NCI-H128 (cell line): ENCODE measurements at regions not wholly inside any gene's neighbourhood (a gene's known extent, or its start where the extent isn't known, plus 50 kb on each side); places are given as distances from the start of the nearest gene placed in this dataset.
"Not testable (repeated sequence)": the region's sequence is repeated elsewhere in the genome, so short reads cannot be mapped to it uniquely, and the experiment has no call there.

Experiments used
- DNase-seq: peaks from one replicate; lab custom pipeline; 2025; ENCODE audit not compliant: unreplicated experiment; lab: John Stamatoyannopoulos, UW

DNA sequence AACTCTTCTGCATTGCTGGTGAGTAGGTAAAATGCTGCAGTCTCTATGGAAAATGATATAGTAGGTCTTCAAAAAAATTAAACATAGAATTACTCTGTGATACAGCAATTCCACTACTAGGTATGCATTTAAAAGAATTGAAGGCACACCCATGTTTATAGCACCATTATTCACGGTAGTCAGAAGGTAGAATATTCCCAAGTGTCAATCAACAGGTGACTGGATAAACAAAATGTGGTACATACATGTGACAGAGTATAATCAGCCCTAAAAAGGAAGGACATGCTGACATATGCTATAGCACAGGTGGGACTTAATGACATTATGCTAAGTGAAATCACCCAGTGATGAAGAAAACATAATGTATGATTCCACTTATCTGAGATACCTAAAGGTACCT lies 123.3 kb downstream of the CCER1 start:
- DNase-seq, result no peak

DNA sequence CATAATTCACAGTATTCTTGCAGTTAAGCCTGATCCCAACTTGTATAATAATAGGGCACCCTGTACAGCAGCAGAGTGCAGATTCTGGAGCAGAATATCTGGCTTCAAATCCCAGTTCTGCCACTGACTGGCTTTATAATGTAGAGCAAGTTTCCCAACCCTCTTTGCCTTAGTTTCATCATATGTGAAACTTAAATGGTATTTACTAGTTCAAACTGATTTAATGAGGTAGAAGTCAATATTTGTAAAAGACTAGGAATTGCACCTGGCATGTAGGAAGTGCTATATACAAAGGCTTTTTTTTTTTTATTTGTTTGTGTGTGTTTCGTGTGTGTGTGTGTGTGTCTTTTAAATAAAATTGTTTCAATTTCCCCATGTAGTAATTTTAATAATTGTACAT lies 125.9 kb downstream of the CCER1 start:
- DNase-seq, result no peak

DNA sequence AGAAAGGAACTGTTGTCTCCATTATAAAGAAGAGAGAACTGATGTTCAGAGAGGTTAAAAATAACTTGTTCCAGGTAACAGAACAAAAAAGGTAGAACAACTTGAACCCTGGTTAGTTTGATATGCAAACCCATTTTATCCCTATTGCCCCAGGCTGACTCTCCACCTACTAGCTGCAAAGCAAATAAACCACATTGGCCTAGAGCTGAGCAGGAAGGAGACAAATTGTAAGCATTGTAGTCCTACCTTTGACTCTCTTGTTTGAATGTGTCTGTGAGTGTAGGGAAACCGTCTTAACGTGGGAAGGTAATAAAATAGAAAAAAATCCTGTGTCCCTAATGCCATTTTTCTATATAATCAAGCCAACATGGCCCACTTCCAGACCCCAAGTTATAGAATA lies 126.4 kb downstream of the CCER1 start:
- no peak for DNase-seq

DNA sequence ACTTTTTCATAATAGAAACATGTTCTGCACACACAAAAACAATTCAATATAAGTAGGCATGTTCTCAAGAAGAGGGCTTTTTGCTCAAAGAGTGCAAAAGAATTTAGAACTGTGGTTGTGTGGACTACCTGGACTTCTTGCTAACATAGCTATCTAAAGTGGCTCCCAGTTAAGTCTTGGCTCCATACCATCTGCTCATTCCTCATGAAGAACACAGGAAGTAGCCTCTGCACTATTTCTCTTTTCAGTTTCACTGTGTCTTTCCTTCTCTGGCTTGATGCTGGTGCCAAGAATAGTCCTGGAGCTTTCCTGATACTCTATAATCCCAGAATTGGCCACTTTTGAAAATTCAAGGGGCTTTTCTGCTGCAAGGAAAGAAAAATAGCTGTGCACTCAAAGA lies 127.4 kb downstream of the CCER1 start:
- DNase-seq, result no peak

DNA sequence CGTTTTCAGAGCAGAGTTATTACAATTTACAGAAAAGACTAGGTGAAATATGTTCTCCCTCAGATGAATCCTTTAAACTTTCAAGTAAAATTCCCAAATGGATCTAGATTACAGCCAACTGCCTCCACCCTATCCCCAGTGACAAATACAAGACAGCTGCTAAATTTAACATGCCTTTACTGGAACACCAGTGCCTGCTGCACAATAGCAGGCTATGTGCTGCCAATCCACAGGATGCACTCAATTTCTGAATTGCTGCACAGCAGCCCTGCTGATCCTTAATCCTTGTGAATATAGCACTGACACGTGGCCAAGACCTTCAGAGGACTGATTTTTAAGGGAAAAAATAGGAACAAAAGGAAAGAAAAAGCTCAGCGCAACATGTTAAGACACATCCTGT lies 128.9 kb downstream of the CCER1 start:
- DNase-seq, result no peak

DNA sequence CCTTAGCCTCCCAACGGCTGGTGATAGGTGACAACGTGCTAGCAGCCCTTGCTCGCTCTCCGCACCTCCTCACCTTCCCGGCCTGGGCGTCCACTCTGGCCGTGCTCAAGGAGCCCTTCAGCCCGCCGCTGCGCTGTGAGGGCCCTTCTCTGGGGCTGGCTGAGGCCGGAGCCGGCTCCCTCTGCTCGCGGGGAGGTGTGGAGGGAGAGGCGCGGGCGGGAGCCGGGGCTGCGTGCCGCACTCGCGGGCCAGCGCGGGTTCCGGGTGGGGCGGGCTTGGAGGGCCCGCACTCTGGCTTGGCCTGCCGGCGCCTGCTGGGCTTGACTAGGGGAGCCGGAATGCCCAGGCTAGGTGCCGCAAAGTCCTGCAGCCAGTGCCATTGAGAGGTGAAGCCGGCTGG lies 131.1 kb downstream of the CCER1 start:
- no peak for DNase-seq

DNA sequence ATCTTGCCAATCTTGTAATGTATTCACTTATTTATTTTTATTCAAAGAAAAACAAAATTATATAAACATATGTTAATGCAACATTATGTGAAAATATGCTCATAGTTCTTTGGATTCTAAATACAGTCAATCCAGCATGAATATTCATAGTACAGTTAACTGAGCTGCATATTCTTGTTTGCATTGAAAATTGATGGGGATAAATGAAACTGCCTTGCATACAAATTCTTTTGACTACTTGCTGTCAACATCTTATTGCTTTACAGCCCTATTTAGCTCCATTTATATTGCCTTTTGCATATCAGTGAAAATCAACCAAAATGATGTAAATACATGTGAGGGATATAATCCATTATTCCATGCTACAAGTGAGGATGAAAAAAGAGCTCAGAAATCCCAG lies 135.3 kb downstream of the CCER1 start:
- DNase-seq, result no peak

DNA sequence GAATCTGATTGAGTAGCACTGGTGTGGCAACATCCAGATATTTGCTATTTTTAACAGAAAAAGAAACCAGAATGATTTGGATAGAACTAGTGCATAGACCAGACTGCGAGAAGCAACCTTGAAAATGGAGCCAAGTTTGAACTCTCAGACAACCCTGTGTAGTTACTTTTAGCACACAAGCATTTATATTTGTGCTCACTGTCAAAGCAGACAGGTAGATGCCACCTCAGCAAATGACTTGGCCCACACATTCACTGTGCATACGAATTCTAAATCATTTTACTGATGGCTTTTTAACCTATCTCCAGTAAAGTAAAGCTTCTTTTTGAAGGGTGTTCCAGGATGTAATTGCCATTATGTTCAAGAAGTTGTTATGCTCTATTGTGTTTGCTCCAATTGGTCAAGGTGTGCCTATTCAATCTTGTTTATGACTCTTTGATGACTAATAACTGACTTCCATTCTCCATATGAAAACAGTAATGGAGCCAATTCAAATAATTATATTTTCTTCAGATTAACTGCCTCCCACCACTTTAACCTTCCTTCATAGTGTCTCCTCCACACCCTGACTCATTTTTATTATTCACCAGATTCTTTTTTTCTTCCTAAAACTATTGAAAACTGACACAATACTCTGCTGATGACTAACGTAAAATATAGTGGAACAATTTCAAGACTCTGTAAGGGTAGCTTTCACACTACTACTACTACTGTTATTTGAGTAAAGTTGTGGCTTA lies 138.5 kb downstream of the CCER1 start:
- DNase-seq, result no peak

DNA sequence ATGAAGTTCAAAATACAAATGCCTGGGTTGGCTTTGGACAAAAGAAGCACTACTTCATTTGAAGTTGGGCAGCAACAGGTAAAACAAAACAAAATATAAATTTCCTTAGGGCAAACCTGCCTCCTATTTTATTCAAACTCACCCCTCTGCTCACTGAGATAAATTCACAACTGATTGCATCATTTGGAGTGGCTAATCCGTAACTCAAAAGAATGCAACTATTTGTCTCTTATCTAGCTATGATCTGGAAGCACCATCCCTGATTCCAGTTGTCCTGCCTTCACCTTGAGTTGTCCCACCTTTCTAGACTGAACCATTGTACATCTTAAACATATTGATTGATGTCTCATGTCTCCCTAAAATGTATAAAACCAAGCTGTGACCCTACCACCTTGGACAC lies 145.0 kb downstream of the CCER1 start:
- DNase-seq, result no peak

DNA sequence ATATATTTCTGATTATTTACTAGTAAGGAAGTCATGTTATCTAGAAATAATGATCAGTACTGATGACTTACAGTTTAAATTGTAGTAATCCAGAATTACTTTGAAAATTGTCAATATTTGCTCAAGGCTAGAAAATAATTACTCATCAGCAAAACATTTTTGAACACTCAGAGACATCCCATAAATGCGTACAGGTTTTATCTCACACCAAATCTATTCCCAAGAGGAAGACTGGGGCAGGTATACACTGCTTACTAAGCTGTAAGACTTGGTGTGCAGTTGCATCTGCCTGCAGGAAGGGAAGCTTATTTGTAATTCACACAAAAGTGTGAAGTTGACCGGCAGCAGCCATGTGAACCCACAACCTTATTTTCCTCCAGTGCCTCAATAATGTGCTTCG lies 146.4 kb downstream of the CCER1 start:
- DNase-seq, result no peak

DNA sequence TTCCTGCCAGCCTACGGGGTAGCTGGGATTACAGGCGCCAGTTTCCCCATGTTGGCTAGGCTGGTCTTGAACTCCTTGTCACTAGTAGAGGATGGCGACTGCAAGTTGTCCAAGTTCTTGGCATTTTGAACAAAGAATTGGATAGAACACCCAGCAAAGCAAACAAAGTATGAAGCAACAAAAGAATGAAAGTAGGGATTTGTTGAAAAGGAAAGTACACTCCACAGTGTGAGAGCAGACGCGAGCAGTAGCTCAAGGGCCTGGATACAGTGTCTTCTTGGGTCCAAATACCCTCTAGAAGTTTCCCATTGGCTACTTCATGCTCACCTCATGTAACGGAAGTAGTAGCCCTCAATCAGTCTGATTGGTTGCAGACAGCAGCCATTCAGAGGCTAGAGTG lies 152.2 kb downstream of the CCER1 start:
- DNase-seq, result no peak

DNA sequence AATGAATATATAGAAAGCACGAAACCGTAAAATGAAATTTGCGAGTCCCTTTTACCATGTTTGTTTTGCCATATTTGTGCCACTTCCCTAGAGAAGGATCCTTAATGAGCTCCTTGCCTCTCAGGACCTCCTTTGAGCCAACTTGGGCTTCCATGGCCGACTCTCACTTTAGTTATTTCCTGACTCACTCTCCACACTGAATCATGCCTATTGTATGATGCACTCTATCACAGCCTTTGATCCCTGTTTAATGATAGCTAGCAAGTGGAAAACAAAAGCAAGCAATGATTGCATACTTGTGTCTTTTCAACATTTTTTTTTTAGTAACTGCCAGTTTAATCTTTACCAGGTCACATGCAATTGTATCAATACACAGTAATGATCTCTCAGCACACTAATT lies 153.2 kb downstream of the CCER1 start:
- no peak for DNase-seq

DNA sequence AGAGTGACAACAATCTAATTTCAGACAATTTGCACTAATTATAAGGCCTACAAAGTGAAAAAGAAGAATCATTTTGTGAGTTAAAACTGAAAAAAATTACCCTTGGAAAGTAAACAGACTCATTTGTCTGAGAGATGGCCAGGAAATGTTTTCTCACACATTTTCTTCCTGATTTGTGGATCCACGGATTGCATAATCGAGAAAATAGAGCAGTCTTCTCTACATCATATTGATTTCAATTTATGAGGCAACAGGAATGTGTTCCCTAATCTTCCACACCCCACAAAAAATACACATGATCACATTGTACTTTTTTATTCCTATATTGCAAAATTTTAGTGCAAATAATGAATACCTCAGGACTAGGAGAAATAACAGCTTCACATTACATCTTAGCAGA lies 160.8 kb downstream of the CCER1 start:
- DNase-seq, result no peak

DNA sequence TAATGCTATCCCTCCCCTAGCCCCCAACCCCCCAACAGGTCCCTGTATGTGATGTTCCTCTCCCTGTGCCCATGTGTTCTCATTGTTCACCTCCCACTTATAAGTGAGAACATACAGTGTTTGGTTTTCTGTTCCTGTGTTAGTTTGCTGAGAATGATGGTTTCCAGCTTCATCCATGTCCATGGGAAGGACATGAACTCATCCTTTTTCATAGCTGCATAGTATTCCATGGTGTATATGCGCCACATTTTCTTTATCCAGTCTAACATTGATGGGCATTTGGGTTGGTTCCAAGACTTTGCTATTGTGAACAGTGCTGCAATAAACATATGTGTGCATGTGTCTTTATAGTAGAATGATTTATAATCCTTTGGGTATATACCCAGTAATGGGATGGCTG lies 162.3 kb downstream of the CCER1 start:
- not testable (repeated sequence) for DNase-seq

DNA sequence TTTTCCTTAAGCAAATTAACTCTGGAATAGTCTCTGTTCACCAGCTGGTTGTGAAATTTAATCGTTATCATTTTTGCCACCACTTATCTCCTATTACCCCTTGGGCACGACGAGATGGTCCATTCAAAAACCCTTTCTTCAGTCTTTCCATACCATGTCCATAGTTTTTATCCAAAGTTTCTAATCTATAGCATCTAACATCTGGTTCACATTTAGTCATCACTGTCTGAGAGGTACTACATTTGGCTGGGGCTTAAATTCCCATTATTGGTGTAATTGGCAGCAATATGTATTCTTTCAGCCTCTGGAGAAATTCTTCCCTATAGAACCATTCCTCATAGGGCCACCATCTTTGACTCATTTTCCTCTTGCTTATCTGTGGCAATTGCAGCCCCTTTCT lies 163.5 kb downstream of the CCER1 start:
- DNase-seq, result no peak

DNA sequence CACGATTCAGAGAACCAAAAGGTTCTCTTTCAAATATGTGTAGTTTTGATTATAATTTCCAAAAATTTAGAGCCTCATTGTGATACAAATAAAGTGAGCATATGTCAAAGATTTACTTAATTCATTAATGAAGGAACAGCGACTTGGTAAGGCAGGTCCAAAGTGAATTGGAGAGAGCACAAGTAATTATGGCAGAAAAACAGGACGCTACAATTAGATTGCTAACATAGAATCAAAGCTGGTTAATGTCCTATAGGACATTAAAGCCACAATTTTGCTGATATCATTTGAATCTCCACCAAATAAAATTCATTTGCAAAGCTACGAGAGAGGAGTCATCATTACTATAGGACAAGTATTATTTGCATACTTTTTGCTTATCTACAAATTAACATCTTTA lies 164.2 kb downstream of the CCER1 start:
- no peak for DNase-seq

DNA sequence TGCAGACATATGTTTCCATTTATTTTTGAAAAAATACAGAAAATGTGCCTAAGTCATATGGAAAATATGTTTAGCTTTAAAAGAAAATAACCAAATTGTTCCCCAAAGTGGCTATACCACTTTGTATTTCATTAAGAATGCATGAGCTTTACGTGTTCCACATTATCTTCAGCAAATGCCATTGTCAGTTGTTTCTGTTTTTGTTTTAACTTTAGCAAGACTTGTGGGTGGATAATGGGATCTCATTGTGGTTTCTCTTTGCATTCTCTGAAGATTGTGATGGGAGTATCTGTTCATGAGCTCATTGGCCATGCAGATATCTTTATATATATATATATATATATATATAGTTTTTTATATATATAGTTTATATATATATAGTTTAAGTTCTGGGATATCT lies 181.5 kb downstream of the CCER1 start:
- DNase-seq, result no peak

DNA sequence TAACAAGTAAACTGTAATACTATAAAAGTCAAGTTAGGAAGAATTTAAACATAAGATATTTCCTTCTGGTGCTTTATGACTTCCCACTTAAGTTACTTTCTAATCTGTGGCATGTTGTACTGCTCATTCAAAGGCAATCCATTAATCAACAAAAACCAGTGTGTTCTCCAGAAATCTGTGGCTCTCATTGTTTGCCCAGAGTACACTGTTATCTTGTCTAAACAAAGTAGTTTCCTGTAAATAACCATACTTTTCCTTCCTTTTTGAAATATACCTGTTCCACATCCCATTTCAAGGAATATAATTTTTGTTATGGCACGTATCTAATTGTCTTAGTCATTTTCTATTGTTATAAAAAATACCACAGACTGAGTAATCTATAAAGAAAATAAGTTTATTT lies 184.1 kb downstream of the CCER1 start:
- no peak for DNase-seq

DNA sequence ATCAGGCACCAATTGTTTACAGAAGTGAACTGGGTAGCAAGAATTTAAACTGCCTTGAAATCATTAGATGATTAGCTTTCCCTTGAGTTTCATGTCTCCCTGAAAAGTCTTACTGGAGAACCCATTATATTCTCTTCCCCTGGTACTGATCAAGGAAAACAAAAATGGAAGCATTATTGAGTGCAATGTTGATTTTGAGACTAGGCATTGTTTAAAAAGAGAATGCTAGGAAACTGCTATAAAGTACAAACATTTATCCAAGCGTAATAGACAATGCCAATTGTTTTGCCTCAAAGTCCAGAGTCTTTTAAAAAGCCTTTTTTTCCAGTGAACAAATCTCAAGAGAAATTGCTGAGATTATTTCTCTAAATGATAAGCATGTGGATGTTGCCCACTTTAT lies 197.0 kb downstream of the CCER1 start:
- no peak for DNase-seq

DNA sequence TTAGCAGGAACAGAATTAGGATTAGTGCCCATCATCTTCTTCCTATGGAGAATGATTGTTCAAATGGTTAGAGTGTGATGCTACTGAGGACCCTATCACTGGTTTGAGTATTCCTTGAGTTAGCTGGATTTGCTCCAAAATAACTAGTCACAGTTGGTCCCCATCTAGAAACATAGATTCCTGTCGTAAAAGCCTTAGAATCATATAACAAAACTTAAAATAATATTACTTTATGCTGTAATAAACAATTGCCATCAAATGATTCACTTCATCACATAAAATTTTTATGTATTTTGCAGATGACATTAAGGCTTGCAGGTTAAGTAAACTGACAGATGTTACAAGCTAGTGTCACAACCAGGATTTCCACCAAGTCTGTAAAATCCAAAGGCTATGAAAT lies 209.8 kb downstream of the CCER1 start:
- DNase-seq, result no peak

DNA sequence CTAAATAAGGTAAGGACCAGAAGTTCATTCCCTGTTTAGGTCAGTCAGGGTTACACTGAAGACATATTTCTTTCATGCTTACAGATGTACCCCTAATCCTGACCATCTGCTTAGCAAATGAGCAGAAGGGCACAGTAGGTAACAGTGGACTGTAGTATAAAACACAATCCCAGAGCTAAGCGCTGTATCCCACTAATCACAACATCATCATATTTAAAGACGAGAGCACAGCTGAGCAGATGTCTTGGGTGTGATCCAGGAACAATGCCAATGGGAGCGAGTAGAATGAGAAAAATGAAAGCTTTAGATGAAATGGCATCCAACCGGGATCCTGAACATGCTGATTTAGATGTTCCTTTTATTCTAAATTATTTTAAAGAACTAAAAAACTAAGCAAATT lies 213.4 kb downstream of the CCER1 start:
- DNase-seq, result no peak

DNA sequence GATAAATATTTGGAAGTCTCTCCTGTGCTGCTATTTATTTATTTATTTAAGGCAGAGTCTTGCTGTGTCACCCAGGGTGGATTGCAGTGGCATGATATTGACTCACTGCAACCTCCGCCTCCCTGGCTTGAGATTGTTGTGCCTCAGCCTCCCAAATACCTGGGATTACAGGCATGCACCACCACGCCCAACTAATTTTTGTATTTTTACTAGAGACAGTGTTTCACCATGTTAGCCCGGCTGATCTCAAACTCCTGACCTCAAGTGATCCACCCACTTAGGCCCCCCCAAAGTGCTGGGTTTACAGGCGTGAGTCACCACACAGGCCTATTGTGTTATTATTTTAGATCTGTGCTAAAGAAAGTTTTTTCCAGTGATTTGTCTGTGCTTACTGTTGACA lies 225.2 kb downstream of the CCER1 start:
- DNase-seq, result no peak

DNA sequence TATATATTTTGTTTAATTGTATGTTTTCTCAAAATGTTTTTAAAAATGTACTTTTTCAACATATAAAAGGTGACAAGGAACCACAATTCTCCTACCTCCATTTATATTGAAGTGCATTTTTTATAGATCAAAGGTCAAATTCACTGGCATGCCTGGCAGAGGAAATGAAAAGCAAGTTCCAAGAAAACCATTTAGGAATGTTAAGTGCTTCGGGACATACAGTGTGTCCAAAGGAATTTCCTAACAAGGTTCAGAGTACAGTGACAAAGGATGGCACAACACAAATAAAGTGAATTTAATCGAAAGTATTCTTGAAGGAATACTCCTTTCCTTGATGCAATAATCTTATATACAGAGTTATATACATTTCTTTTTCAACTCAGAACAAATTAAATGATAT lies 242.3 kb downstream of the CCER1 start:
- no peak for DNase-seq

DNA sequence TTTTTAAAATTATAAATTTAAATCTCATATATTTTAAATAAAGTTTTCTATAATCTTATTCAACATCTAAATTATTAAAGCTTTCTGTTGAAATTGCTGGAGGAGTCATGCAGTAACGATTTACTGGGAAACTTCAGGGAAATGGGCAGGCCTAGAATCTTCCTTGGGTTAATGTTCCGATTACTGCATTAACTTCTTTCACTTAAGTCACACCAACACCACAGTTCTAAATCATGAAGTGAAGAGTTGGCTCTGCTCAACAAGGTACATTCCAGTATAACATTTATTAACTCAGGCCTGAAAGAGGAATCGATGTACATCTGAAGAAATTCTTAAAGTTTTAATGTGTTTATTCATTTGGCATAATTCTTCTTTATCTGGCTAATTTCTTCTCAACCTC lies 244.3 kb downstream of the CCER1 start:
- no peak for DNase-seq
